ENCODE measurements at regions not wholly inside any gene's neighbourhood (a gene's known extent, or its start where the extent isn't known, plus 50 kb on each side); places are given as distances from the start of the nearest gene placed in this dataset.

- TF ChIP-seq EZH2phosphoT487 (IDR thresholded peaks at IDR 0.05; ENCODE audit: borderline replicate concordance), result no peak
- no peak for TF ChIP-seq CTCF (conservative IDR thresholded peaks at IDR 0.05; ENCODE audit: low read length)
Measured at GRCh38 chr11:104692751-104693150, 205.5 kb downstream of the CASP12 start.

All from Loucy (cell line).